ENCODE measurements at regions not wholly inside any gene's neighbourhood (a gene's known extent, or its start where the extent isn't known, plus 50 kb on each side); places are given as distances from the start of the nearest gene placed in this dataset.

DNA sequence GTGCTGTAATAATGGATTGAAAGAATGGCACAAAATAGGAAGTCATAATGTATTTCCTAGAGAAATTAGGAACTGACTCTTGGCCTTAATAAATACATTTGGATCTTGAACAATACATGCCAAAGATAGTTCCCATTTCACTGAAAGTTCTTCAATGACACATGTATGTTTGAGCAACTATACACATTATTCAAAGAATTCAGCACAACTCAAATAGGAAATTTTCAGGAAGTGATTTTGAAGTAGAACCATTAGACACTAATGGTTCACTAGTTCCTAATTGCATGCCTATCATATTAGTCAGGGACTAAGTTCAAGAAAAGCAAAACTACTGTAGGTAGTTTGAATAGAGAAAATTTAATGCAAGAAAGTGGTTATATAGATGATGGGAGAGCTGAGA lies 404.7 kb downstream of the LMO4 start:
- Histone ChIP-seq H3K36me3 (ENCODE audit: control insufficient read depth in 4 of 4, insufficient read depth in 3 of 4, low read depth in 1 of 4, low read length in 3 of 4) (no peaks in the 10 kb centered on the region), H3K4me1 (ENCODE audit: control insufficient read depth in 4 of 4, insufficient read depth in 4 of 4, low read length in 3 of 4) (no peaks in the 10 kb centered on the region), H3K9me3 (ENCODE audit: control insufficient read depth in 4 of 4, low read length in 3 of 4) (no peaks in the 10 kb centered on the region), H3K27ac (ENCODE audit: low read depth in 1 of 2, low read length in 2 of 2) (no peak overlapping the region), H3K4me3 (ENCODE audit: low read depth in 1 of 3, low read length in 3 of 3) (no peak overlapping the region), H3K27me3 (ENCODE audit: control insufficient read depth in 4 of 4, insufficient read depth in 4 of 4, low read length in 3 of 4) (no peaks in the 10 kb centered on the region), H3K9ac (ENCODE audit: low read depth in 1 of 2, low read length in 2 of 2) (no peak overlapping the region)
- DNase-seq (ENCODE audit: low spot score) = no peak
- TF ChIP-seq NR2F2 (IDR thresholded peaks at IDR 0.05) (no peak), JUND (IDR thresholded peaks at IDR 0.05) (no peak), YY1 (IDR thresholded peaks at IDR 0.05) (no peak), EGR1 (IDR thresholded peaks at IDR 0.05; ENCODE audit: low read depth in 2 of 2) (no peak), HNF4A (conservative IDR thresholded peaks at IDR 0.05) (no peak), FOXA2 (IDR thresholded peaks at IDR 0.05) (no peak), SP1 (IDR thresholded peaks at IDR 0.05) (no peak), GABPA (IDR thresholded peaks at IDR 0.05 in 1 of 2, conservative IDR thresholded peaks at IDR 0.05 in 1 of 2) (no peak), HNF4G (IDR thresholded peaks at IDR 0.05) (no peak), FOXA1 (IDR thresholded peaks at IDR 0.05) (no peak)
- TF ChIP-seq, protein P1, sequence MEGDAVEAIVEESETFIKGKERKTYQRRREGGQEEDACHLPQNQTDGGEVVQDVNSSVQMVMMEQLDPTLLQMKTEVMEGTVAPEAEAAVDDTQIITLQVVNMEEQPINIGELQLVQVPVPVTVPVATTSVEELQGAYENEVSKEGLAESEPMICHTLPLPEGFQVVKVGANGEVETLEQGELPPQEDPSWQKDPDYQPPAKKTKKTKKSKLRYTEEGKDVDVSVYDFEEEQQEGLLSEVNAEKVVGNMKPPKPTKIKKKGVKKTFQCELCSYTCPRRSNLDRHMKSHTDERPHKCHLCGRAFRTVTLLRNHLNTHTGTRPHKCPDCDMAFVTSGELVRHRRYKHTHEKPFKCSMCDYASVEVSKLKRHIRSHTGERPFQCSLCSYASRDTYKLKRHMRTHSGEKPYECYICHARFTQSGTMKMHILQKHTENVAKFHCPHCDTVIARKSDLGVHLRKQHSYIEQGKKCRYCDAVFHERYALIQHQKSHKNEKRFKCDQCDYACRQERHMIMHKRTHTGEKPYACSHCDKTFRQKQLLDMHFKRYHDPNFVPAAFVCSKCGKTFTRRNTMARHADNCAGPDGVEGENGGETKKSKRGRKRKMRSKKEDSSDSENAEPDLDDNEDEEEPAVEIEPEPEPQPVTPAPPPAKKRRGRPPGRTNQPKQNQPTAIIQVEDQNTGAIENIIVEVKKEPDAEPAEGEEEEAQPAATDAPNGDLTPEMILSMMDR (IDR thresholded peaks at IDR 0.05; ENCODE audit: low read depth, low read length, missing input control) = no peak
- TF ChIP-seq, protein P2, sequence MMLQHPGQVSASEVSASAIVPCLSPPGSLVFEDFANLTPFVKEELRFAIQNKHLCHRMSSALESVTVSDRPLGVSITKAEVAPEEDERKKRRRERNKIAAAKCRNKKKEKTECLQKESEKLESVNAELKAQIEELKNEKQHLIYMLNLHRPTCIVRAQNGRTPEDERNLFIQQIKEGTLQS (IDR thresholded peaks at IDR 0.05) = no peak
- TF ChIP-seq, protein P3, sequence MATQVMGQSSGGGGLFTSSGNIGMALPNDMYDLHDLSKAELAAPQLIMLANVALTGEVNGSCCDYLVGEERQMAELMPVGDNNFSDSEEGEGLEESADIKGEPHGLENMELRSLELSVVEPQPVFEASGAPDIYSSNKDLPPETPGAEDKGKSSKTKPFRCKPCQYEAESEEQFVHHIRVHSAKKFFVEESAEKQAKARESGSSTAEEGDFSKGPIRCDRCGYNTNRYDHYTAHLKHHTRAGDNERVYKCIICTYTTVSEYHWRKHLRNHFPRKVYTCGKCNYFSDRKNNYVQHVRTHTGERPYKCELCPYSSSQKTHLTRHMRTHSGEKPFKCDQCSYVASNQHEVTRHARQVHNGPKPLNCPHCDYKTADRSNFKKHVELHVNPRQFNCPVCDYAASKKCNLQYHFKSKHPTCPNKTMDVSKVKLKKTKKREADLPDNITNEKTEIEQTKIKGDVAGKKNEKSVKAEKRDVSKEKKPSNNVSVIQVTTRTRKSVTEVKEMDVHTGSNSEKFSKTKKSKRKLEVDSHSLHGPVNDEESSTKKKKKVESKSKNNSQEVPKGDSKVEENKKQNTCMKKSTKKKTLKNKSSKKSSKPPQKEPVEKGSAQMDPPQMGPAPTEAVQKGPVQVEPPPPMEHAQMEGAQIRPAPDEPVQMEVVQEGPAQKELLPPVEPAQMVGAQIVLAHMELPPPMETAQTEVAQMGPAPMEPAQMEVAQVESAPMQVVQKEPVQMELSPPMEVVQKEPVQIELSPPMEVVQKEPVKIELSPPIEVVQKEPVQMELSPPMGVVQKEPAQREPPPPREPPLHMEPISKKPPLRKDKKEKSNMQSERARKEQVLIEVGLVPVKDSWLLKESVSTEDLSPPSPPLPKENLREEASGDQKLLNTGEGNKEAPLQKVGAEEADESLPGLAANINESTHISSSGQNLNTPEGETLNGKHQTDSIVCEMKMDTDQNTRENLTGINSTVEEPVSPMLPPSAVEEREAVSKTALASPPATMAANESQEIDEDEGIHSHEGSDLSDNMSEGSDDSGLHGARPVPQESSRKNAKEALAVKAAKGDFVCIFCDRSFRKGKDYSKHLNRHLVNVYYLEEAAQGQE (IDR thresholded peaks at IDR 0.05) = no peak
- TF ChIP-seq, protein P4, sequence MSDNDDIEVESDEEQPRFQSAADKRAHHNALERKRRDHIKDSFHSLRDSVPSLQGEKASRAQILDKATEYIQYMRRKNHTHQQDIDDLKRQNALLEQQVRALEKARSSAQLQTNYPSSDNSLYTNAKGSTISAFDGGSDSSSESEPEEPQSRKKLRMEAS (IDR thresholded peaks at IDR 0.05) = no peak

DNA sequence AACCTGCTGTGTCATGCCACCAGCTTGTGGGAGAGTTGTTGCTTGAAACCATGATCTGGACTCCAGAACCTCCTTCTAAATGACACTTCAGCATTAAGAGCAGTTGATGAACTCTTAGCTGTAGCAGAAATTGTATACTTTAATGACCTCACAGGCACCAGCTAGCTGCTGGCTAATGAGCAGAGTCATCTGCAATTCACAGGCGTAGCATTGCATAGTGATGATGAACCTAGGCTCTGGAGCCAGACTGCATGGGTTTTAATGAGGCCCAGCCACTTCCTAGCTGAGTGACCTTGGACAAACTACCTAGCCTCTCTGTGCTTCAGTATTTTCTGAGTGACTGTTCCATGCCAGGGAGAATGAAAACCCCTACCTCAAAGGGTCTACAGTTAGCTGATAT lies 407.1 kb downstream of the LMO4 start:
- TF ChIP-seq JUND (IDR thresholded peaks at IDR 0.05) (no peak), FOXA2 (IDR thresholded peaks at IDR 0.05) (no peak), NR2F2 (IDR thresholded peaks at IDR 0.05) (no peak), HNF4G (IDR thresholded peaks at IDR 0.05) (no peak), EGR1 (IDR thresholded peaks at IDR 0.05; ENCODE audit: low read depth in 2 of 2) (no peak), HNF4A (conservative IDR thresholded peaks at IDR 0.05) (no peak), YY1 (IDR thresholded peaks at IDR 0.05) (no peak), RXRA (IDR thresholded peaks at IDR 0.05) (no peak), SP1 (IDR thresholded peaks at IDR 0.05) (no peak)
- TF ChIP-seq, protein P3 (IDR thresholded peaks at IDR 0.05) = no peak
- TF ChIP-seq, protein P4 (IDR thresholded peaks at IDR 0.05) = no peak
- TF ChIP-seq, protein P1 (IDR thresholded peaks at IDR 0.05; ENCODE audit: low read depth, low read length, missing input control) = no peak
- TF ChIP-seq, protein P2 (IDR thresholded peaks at IDR 0.05) = no peak
- TF ChIP-seq, protein P5, sequence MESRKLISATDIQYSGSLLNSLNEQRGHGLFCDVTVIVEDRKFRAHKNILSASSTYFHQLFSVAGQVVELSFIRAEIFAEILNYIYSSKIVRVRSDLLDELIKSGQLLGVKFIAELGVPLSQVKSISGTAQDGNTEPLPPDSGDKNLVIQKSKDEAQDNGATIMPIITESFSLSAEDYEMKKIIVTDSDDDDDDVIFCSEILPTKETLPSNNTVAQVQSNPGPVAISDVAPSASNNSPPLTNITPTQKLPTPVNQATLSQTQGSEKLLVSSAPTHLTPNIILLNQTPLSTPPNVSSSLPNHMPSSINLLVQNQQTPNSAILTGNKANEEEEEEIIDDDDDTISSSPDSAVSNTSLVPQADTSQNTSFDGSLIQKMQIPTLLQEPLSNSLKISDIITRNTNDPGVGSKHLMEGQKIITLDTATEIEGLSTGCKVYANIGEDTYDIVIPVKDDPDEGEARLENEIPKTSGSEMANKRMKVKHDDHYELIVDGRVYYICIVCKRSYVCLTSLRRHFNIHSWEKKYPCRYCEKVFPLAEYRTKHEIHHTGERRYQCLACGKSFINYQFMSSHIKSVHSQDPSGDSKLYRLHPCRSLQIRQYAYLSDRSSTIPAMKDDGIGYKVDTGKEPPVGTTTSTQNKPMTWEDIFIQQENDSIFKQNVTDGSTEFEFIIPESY (IDR thresholded peaks at IDR 0.05) = no peak
- Histone ChIP-seq H3K27me3 (ENCODE audit: control insufficient read depth in 4 of 4, insufficient read depth in 4 of 4, low read length in 3 of 4) (no peaks in the 10 kb centered on the region), H3K9ac (ENCODE audit: low read depth in 1 of 2, low read length in 2 of 2) (no peak overlapping the region), H3K4me3 (ENCODE audit: low read depth in 1 of 3, low read length in 3 of 3) (no peak overlapping the region), H3K9me3 (ENCODE audit: control insufficient read depth in 4 of 4, low read length in 3 of 4) (no peaks in the 10 kb centered on the region), H3K27ac (ENCODE audit: low read depth in 1 of 2, low read length in 2 of 2) (no peak overlapping the region), H3K4me1 (ENCODE audit: control insufficient read depth in 4 of 4, insufficient read depth in 4 of 4, low read length in 3 of 4) (no peaks in the 10 kb centered on the region), H3K36me3 (ENCODE audit: control insufficient read depth in 4 of 4, insufficient read depth in 3 of 4, low read depth in 1 of 4, low read length in 3 of 4) (no peaks in the 10 kb centered on the region)
- no peak for DNase-seq (ENCODE audit: low spot score)
- WGBS = 79% methylated on average over 1 of the region's 1 CpG
